SK-N-SH (cell line): ENCODE measurements at regions not wholly inside any gene's neighbourhood (a gene's known extent, or its start where the extent isn't known, plus 50 kb on each side); places are given as distances from the start of the nearest gene placed in this dataset.

Experiments used
- CHD2 ChIP-seq: fragments of 150-350 bp; IDR thresholded peaks from 2 replicates; pipeline ENCODE4 v1.6.1; 2018; ENCODE audit warnings: low read length; ENCODE audit not compliant: partially characterized antibody
- ELF1 ChIP-seq: IDR thresholded peaks from 2 replicates; pipeline ENCODE4 v1.4.0; 2012
- EP300 ChIP-seq, 2 experiments: IDR thresholded peaks; 2 replicates each; pipeline versions ENCODE4 v1.4.0 to v1.6.1; 2012; ENCODE audit warnings: borderline replicate concordance in 1 of 2, low read depth in 1 of 2, low read length in 1 of 2
- GABPA ChIP-seq: IDR thresholded peaks from 2 replicates; pipeline ENCODE4 v1.4.0; 2012; ENCODE audit warnings: low read depth, mild to moderate bottlenecking
- MXI1 ChIP-seq: IDR thresholded peaks from 2 replicates; pipeline ENCODE4 v1.6.1; 2012; ENCODE audit warnings: mild to moderate bottlenecking, low read depth, low read length, improper control_type of control experiment
- REST ChIP-seq: IDR thresholded peaks from 2 replicates; pipeline ENCODE4 v1.6.1; 2012; ENCODE audit warnings: mild to moderate bottlenecking, low read depth, low read length, moderate library complexity
- SIN3A ChIP-seq: IDR thresholded peaks from 2 replicates; pipeline ENCODE4 v1.6.1; 2012; ENCODE audit warnings: low read depth, mild to moderate bottlenecking, low read length, moderate library complexity, borderline replicate concordance
- TF ChIP-seq, protein P1 (sequence below): fragments of 200-600 bp; sonication (generic); IDR thresholded peaks from 2 replicates; pipeline ENCODE4 v1.6.1; 2017; ENCODE audit warnings: antibody characterized with exemption, mild to moderate bottlenecking, moderate library complexity

DNA sequence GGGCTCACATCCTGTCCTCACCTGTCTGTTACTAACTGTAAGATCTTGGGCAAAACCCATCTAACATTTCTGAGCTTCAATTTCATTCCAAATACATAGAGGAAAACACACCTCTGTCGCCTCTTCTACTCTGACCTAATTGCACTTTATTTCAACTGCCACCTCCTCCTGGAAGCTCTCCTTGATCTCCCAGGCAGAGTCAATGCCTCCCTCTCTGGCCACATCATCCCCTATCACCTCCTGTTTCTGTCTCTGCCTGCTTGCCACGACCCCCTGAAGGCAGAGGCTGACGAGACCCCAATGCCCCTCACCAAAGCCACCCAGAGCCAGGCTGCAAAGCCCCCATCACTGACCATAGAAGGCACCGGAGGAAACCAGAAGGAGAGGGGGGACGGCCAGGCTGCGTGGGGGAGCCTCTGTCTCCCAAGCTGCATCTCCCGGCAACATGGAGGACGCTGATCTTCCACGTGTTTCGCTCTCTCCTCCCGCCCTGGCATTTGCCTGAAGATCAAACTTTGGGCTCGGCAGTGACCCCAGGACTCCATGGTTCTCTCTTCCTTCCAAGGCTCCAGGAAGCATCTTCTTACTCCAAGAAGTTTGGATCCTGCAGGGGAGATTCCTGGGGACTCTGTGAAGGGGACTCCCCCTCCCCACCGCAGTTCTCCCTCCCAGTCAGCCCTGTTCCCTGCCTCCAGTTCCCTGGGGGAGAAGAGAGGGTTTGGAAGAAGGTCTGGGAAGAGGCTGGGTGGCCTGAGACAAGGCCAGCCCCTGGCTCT is 50.1 kb upstream of the BCL11B start (continued):
- TF ChIP-seq, protein P1, sequence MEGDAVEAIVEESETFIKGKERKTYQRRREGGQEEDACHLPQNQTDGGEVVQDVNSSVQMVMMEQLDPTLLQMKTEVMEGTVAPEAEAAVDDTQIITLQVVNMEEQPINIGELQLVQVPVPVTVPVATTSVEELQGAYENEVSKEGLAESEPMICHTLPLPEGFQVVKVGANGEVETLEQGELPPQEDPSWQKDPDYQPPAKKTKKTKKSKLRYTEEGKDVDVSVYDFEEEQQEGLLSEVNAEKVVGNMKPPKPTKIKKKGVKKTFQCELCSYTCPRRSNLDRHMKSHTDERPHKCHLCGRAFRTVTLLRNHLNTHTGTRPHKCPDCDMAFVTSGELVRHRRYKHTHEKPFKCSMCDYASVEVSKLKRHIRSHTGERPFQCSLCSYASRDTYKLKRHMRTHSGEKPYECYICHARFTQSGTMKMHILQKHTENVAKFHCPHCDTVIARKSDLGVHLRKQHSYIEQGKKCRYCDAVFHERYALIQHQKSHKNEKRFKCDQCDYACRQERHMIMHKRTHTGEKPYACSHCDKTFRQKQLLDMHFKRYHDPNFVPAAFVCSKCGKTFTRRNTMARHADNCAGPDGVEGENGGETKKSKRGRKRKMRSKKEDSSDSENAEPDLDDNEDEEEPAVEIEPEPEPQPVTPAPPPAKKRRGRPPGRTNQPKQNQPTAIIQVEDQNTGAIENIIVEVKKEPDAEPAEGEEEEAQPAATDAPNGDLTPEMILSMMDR = no peak
- no peak for TF ChIP-seq CHD2
- TF ChIP-seq REST = no peak
- TF ChIP-seq EP300 (IDR thresholded peaks at IDR 0.05; ENCODE audit: borderline replicate concordance in 1 of 2, low read depth in 1 of 2, low read length in 1 of 2) = no peak
- no peak for TF ChIP-seq MXI1
- no peak for TF ChIP-seq ELF1
- TF ChIP-seq SIN3A = no peak
- no peak for TF ChIP-seq GABPA
